SK-N-SH (cell line): ENCODE measurements at regions not wholly inside any gene's neighbourhood (a gene's known extent, or its start where the extent isn't known, plus 50 kb on each side); places are given as distances from the start of the nearest gene placed in this dataset.

Experiments used
- CTCF ChIA-PET: fragments of 300-600, 350-600 bp; formaldehyde crosslinking; extraction: SDS; loops from one replicate; lab custom pipeline; 2021; lab: Yijun Ruan, JAX
- POLR2A ChIA-PET: fragments of 350-600 bp; sonication (Branson Sonifier 250); formaldehyde crosslinking; extraction: SDS; loops from one replicate; lab custom pipeline; 2020; ENCODE audit warnings: antibody characterized with exemption, inconsistent platforms; lab: Yijun Ruan, JAX
- DNase-seq: peaks from one replicate; pipeline ENCODE4 v3.0.0; 2012
- H2AFZ ChIP-seq: fragments of 200-600 bp; sonication (generic); 2 replicates; pipeline ENCODE4 v1.8.1; 2016; ENCODE audit warnings: antibody characterized with exemption, mild to moderate bottlenecking, low read depth
- H3F3A ChIP-seq: fragments of 200-600 bp; sonication (generic); replicated peaks from 2 replicates; pipeline ENCODE3; 2016; ENCODE audit warnings: antibody characterized with exemption, mild to moderate bottlenecking; ENCODE audit not compliant: insufficient read depth
- H3K27ac ChIP-seq, 2 experiments: fragments of 200-500 bp in 1 of 2; fragments of 200-600 bp in 1 of 2; sonication (Bioruptor generic) in 1 of 2; sonication (generic), shearing (Covaris generic) in 1 of 2; 2 replicates each; pipeline versions ENCODE4 v1.5.1 to v1.6.1; 2014 to 2016; ENCODE audit warnings: low read depth in 2 of 2, inconsistent platforms in 1 of 2, low read length in 1 of 2, mild to moderate bottlenecking in 1 of 2, mixed read lengths in 1 of 2
- H3K27me3 ChIP-seq: fragments of 200-600 bp; sonication (generic), shearing (Covaris generic); 2 replicates; pipeline ENCODE4 v1.6.1; 2016; ENCODE audit warnings: mixed run types; ENCODE audit not compliant: insufficient read depth
- H3K36me3 ChIP-seq, 2 experiments: fragments of 200-500 bp in 1 of 2; fragments of 200-600 bp in 1 of 2; sonication (Bioruptor generic) in 1 of 2; sonication (generic) in 1 of 2; replicated peaks in 1 of 2; 2 replicates each; pipeline versions ENCODE3 to v1.5.1; 2014 to 2016; ENCODE audit warnings: low read length in 1 of 2, mild to moderate bottlenecking in 1 of 2; ENCODE audit not compliant: insufficient read depth in 2 of 2, control insufficient read depth in 1 of 2
- H3K4me1 ChIP-seq, 2 experiments: fragments of 200-500 bp in 1 of 2; fragments of 200-600 bp in 1 of 2; sonication (Bioruptor generic) in 1 of 2; sonication (generic), shearing (Covaris generic) in 1 of 2; 2 replicates each; pipeline versions ENCODE4 v1.5.1 to v1.6.1; 2014 to 2016; ENCODE audit warnings: low read depth in 1 of 2, low read length in 1 of 2, mixed run types in 1 of 2; ENCODE audit not compliant: insufficient read depth in 2 of 2, control insufficient read depth in 1 of 2
- H3K4me2 ChIP-seq: fragments of 200-600 bp; sonication (generic), shearing (Covaris generic); 2 replicates; pipeline ENCODE4 v1.6.1; 2017; ENCODE audit warnings: mixed run types
- H3K4me3 ChIP-seq, 2 experiments: fragments of 200-500 bp in 1 of 2; fragments of 200-600 bp in 1 of 2; sonication (Bioruptor generic) in 1 of 2; sonication (generic), shearing (Covaris generic) in 1 of 2; 2 replicates each; pipeline versions ENCODE4 v1.5.1 to v1.8.1; 2014 to 2016; ENCODE audit warnings: low read depth in 2 of 2, inconsistent platforms in 1 of 2, low read length in 1 of 2, mild to moderate bottlenecking in 1 of 2, mixed read lengths in 1 of 2, moderate library complexity in 1 of 2
- H3K79me2 ChIP-seq: fragments of 200-600 bp; sonication (generic); 2 replicates; pipeline ENCODE4 v1.8.1; 2017; ENCODE audit warnings: mild to moderate bottlenecking; ENCODE audit not compliant: insufficient read depth
- H3K9ac ChIP-seq: fragments of 200-600 bp; sonication (generic); 2 replicates; pipeline ENCODE4 v1.6.1; 2017; ENCODE audit warnings: mixed run types
- H3K9me2 ChIP-seq: fragments of 200-600 bp; sonication (generic); 2 replicates; pipeline ENCODE4 v1.6.1; 2017; ENCODE audit warnings: mixed run types
- H3K9me3 ChIP-seq: fragments of 200-600 bp; sonication (generic); 2 replicates; pipeline ENCODE4 v1.6.1; 2017; ENCODE audit warnings: mixed run types, mild to moderate bottlenecking, moderate library complexity
- H4K20me1 ChIP-seq: fragments of 200-600 bp; sonication (generic); 2 replicates; pipeline ENCODE4 v1.6.1; 2017; ENCODE audit warnings: mild to moderate bottlenecking, mixed run types; ENCODE audit not compliant: insufficient read depth
- CTCF ChIP-seq: fragments of 200-600 bp; sonication (generic); IDR thresholded peaks from 2 replicates; pipeline ENCODE4 v1.6.1; 2017; ENCODE audit warnings: antibody characterized with exemption, mild to moderate bottlenecking, moderate library complexity
- ELF1 ChIP-seq: IDR thresholded peaks from 2 replicates; pipeline ENCODE4 v1.4.0; 2012
- FOSL2 ChIP-seq: IDR thresholded peaks from 2 replicates; pipeline ENCODE4 v1.4.0; 2012; ENCODE audit warnings: low read depth, mild to moderate bottlenecking, moderate library complexity, borderline replicate concordance
- FOXJ3 ChIP-seq: sonication (generic); formaldehyde crosslinking; IDR thresholded peaks from 2 replicates; pipeline ENCODE4 v1.5.1; 2020; ENCODE audit warnings: mild to moderate bottlenecking, missing genetic modification reagents
- GATA2 ChIP-seq: sonication (generic); formaldehyde crosslinking; IDR thresholded peaks from 2 replicates; pipeline ENCODE4 v1.5.0; 2020; ENCODE audit warnings: mild to moderate bottlenecking, missing genetic modification reagents
- MAX ChIP-seq: IDR thresholded peaks from 2 replicates; pipeline ENCODE4 v1.4.0; 2012; ENCODE audit warnings: low read depth
- MXI1 ChIP-seq: IDR thresholded peaks from 2 replicates; pipeline ENCODE4 v1.6.1; 2012; ENCODE audit warnings: mild to moderate bottlenecking, low read depth, low read length, improper control_type of control experiment
- NFIC ChIP-seq: IDR thresholded peaks from 2 replicates; pipeline ENCODE4 v1.4.0; 2012; ENCODE audit warnings: borderline replicate concordance
- NRF1 ChIP-seq: IDR thresholded peaks from 2 replicates; pipeline ENCODE4 v1.6.1; 2012; ENCODE audit warnings: low read depth, mild to moderate bottlenecking, low read length
- RAD21 ChIP-seq: IDR thresholded peaks from 2 replicates; pipeline ENCODE4 v1.6.1; 2012; ENCODE audit warnings: mild to moderate bottlenecking, low read length
- RCOR1 ChIP-seq: fragments of 150-350 bp; IDR thresholded peaks from 2 replicates; pipeline ENCODE4 v1.6.1; 2017; ENCODE audit warnings: antibody characterized with exemption, low read length
- RXRA ChIP-seq: IDR thresholded peaks from 2 replicates; pipeline ENCODE4 v1.4.0; 2012; ENCODE audit warnings: low read depth, mild to moderate bottlenecking, borderline replicate concordance
- SMC3 ChIP-seq: IDR thresholded peaks from 2 replicates; pipeline ENCODE4 v1.6.1; 2012; ENCODE audit warnings: low read depth, low read length, improper control_type of control experiment
- TEAD4 ChIP-seq: IDR thresholded peaks from 2 replicates; pipeline ENCODE4 v1.4.0; 2012; ENCODE audit warnings: mild to moderate bottlenecking, borderline replicate concordance; ENCODE audit not compliant: insufficient read depth
- USF1 ChIP-seq: IDR thresholded peaks from 2 replicates; pipeline ENCODE4 v1.4.0; 2012; ENCODE audit warnings: low read depth, borderline replicate concordance
- ZBTB33 ChIP-seq: IDR thresholded peaks from 2 replicates; pipeline ENCODE4 v1.4.0; 2012; ENCODE audit warnings: low read depth, borderline replicate concordance
- WGBS: methylation state at CpG from one replicate; pipeline ENCODE4 v1.1.6; 2017; ENCODE audit warnings: low lambda C conversion rate; 5-methylcytosine and 5-hydroxymethylcytosine counted together

GRCh38 chr16:6958184-6958583, 374.5 kb upstream of the RBFOX1 start:
- CTCF ChIA-PET = no interaction called here
- Histone ChIP-seq H3K4me2 (no peak overlapping the region), H3K27ac (no peak overlapping the region), H3K4me1 (no peaks in the 10 kb centered on the region), H3K9me3 (no peaks in the 10 kb centered on the region), H4K20me1 (no peaks in the 10 kb centered on the region), H3K9ac (no peak overlapping the region), H3K79me2 (no peaks in the 10 kb centered on the region), H3K27me3 (no peaks in the 10 kb centered on the region), H3K9me2 (no peaks in the 10 kb centered on the region), H3F3A (no peaks in the 10 kb centered on the region), H2AFZ (no peak overlapping the region), H3K36me3 (no peaks in the 10 kb centered on the region), H3K4me3 (no peak overlapping the region)
- 58% methylated on average over 8 of the region's 8 CpGs for WGBS
- TF ChIP-seq NFIC (no peak), RAD21 (no peak), SMC3 (no peak), MXI1 (no peak), ELF1 (no peak), GATA2 (CRISPR knock-in tag) (no peak), CTCF (no peak), FOXJ3 (CRISPR knock-in tag) (no peak), RXRA (no peak), FOSL2 (no peak), RCOR1 (no peak), NRF1 (no peak), MAX (no peak), USF1 (no peak), ZBTB33 (no peak), TEAD4 (no peak)
- DNase-seq = no peak
- POLR2A ChIA-PET = no interaction called here
